HuH-7 (cell line): ENCODE measurements at regions not wholly inside any gene's neighbourhood (a gene's known extent, or its start where the extent isn't known, plus 50 kb on each side); places are given as distances from the start of the nearest gene placed in this dataset.

Experiments
- DNase-seq: peaks from one replicate; pipeline ENCODE4 v3.0.0; 2011; ENCODE audit warnings: low spot score

- no peak for DNase-seq
Observed at GRCh38 chr7:12783421-12784095, 96.1 kb downstream of the ARL4A start.

- no peak for DNase-seq
Observed at GRCh38 chr7:12785473-12785872, 98.0 kb downstream of the ARL4A start.

- DNase-seq = no peak
Observed at GRCh38 chr7:12786494-12786893, 99.1 kb downstream of the ARL4A start.

GRCh38 chr7:12788171-12788570, 100.7 kb downstream of the ARL4A start:
- no peak for DNase-seq

- DNase-seq = no peak
Observed at GRCh38 chr7:12788591-12788990, 101.2 kb downstream of the ARL4A start.

GRCh38 chr7:12794722-12795302, 107.4 kb downstream of the ARL4A start:
- no peak for DNase-seq

GRCh38 chr7:12796397-12797127, 109.1 kb downstream of the ARL4A start:
- no peak for DNase-seq

GRCh38 chr7:12800486-12800885, 113.1 kb downstream of the ARL4A start:
- DNase-seq = no peak

GRCh38 chr7:12801107-12801506, 113.7 kb downstream of the ARL4A start:
- DNase-seq = no peak

GRCh38 chr7:12802070-12802469, 114.6 kb downstream of the ARL4A start:
- DNase-seq = no peak

- no peak for DNase-seq
Observed at GRCh38 chr7:12803542-12803941, 116.1 kb downstream of the ARL4A start.

- DNase-seq = no peak
Observed at GRCh38 chr7:12805518-12805928, 118.1 kb downstream of the ARL4A start.

- no peak for DNase-seq
Observed at GRCh38 chr7:12805957-12806356, 118.5 kb downstream of the ARL4A start.

- DNase-seq = no peak
Observed at GRCh38 chr7:12809476-12809875, 122.0 kb downstream of the ARL4A start.

GRCh38 chr7:12812111-12812510, 124.7 kb downstream of the ARL4A start:
- DNase-seq = no peak

GRCh38 chr7:12814107-12814506, 126.7 kb downstream of the ARL4A start:
- DNase-seq = no peak

GRCh38 chr7:12814828-12815227, 127.4 kb downstream of the ARL4A start:
- no peak for DNase-seq

GRCh38 chr7:12815426-12815825, 128.0 kb downstream of the ARL4A start:
- no peak for DNase-seq

- DNase-seq = no peak
Observed at GRCh38 chr7:12815871-12816270, 128.4 kb downstream of the ARL4A start.

GRCh38 chr7:12820777-12821176, 133.3 kb downstream of the ARL4A start:
- DNase-seq = no peak

GRCh38 chr7:12821746-12822145, 134.3 kb downstream of the ARL4A start:
- no peak for DNase-seq

- no peak for DNase-seq
Observed at GRCh38 chr7:12826079-12826478, 138.6 kb downstream of the ARL4A start.

GRCh38 chr7:12827219-12827821, 139.9 kb downstream of the ARL4A start:
- no peak for DNase-seq
